GM21367 (cell line): ENCODE measurements at regions not wholly inside any gene's neighbourhood (a gene's known extent, or its start where the extent isn't known, plus 50 kb on each side); places are given as distances from the start of the nearest gene placed in this dataset.

ENCODE experiments used
- ATAC-seq: cut with Tn5 transposase; IDR thresholded peaks from one replicate; pipeline ENCODE4 v1.9.1; 2021; ENCODE audit not compliant: unreplicated experiment

DNA sequence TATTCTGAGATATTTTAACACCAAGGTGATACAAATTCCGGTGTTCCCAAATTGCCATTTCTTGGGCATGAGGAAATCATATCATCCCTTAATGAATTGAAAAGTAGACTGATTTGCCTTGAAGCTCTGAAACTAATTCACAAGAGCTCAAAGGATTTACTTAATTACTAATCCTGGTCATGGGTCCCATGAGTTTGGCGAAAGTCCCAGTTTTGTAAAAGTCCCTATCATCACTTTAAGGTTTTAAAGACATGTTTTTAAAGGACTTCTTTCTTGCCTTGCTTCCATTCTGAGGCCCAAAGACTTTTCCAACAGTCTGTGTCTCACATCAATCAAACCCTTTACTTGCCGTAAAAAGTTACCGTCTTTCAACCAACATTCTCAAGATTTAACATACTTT, 377.9 kb downstream of the DNAJB9 start:
- no peak for ATAC-seq

DNA sequence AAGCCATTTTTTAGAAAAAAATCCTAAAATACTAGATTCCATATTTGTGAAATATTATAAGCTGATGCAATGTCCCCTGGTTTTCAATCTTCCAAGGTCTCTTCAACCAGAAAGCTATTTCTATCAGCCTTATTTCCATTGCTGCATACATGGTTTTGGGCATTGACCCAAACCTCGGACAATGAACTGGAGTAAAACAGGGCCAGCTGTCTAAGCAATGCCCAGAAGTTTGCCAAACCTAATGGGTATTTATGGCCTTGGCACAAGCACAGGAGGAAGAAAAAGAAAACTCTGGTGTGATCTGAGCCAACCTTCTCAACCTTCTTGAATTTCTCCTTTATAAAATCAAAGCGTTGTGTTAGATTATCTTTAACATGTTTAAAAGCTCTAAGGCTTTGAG, 402.3 kb downstream of the DNAJB9 start:
- ATAC-seq, result no peak

DNA sequence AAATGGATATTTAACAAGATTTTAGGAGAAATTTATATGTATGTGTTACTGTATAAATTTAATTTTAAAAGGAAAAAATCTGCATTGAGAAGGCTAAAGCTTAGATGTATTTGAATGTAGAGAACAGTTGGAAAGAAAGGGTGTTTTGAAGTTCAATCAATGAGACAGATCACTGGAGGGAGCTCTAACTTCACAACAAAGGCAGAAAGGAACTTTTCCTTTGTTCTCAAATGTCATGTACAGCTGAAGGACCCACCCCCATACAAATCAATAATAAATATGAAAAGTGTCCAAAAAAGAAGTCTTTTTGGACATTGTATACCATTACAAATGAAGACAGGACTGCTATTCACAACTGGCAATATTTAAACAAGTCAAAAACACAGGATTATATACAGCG, 403.4 kb downstream of the DNAJB9 start:
- no peak for ATAC-seq

DNA sequence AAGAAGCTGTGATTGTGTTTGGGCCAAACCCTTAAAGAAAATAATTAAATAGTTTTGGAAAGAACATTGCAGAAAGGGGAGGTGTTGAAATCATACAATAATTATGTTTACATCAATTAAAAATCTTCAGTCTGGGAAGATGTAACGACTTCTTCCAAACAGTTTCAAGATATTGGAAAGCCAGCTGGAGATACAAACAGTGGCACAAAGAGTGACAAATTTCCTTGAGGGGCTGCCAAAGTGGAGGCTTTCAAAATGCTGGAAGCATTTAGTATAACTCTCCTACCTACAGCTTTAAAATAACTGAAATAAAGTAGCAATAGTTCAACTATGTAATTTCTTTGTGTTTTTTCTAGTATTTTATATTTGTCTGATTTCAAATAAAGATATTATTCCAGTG, 405.0 kb downstream of the DNAJB9 start:
- ATAC-seq, result no peak

DNA sequence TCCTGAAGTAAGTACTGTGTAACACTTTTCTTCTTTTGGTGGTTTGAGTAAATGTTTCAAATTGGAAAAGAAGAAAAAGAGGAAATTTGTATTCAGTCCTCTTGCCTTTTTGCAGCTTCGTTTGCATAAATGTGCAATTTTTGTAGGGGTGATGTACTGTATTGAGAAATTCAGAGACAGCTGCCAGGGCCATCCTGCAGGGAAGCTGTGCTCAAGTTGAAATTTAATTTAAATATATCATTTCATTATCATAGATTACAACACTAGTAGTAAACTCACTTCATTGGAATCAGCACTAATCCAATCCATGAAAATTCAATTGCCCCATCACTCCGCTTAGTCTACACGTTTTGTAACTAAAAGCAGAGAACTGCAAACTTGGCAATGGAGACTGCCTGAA, 415.4 kb downstream of the DNAJB9 start:
- no peak for ATAC-seq

DNA sequence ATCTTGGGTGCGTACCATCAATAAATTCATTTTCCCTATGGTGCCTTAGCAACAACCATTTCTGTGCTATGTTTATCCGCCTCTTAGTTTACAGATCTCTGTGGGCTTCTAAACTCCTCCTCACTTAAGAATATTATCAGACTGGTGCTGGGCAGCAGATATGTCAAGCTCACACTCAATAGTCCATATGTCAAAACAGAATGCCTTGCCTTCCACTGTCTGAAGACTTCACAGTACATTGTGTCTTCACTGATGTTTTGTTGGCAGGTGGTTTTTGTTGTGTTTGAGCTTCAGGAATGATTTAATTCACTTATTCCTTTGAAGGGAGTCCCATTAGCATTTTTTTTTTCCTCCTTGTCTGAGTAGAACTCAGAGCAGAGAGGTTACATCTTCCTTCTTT, 419.6 kb downstream of the DNAJB9 start:
- ATAC-seq, result no peak

DNA sequence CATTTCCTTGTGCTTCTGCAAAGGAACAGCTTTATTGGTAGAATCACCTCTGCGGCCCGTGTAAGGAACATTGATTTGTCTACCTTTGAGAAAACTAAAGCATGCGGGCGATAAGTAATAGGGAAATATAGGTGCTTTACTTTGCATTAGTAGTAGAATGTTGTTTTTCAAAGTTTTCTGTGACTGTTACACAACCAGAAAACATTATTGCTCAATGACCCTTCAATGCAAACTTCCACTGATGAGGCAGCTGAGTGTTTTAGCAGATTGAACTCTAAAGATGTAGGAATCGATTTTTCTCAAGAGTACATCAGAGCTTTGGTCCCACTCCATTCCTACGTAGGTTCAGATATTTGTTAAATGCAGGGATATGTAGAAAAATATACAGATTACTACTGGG, 427.8 kb downstream of the DNAJB9 start:
- ATAC-seq, result no peak

DNA sequence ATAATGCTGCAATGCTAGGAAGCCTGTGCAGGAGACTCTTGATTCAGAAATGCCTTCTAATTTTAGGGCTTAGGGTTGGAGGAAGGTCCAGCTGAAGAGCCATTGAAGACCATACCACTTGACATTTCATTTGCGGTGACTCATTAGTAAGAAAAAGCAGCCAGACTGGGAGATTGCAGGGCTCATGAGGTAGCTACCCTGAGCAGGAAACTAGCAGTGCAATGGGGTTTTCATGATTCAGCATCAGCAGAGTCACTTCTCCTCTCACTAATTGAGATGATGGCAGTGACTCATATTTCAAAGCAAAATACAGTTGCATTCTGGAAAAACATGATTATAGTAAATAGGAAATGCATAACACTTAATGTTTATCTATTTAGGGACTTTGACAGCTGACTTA, 434.1 kb downstream of the DNAJB9 start:
- no peak for ATAC-seq

DNA sequence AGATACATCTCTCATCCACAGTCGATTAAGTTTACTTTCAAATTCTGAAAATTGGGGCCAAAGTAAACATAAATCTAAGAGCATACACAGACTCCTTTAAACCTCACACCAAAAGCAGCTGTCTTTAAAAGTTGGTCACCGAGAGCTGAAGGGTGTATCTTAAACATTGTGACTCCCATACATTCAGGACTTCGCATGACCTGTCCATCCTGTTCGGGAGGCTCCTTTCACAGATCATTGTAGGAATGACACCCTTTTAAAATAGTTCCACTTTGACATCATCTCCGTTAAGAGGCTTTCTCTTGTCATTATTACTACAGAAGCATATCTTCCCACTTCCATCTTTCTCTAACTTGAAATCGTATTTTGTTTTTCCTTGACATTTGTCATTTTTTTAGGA, 440.0 kb downstream of the DNAJB9 start:
- no peak for ATAC-seq

DNA sequence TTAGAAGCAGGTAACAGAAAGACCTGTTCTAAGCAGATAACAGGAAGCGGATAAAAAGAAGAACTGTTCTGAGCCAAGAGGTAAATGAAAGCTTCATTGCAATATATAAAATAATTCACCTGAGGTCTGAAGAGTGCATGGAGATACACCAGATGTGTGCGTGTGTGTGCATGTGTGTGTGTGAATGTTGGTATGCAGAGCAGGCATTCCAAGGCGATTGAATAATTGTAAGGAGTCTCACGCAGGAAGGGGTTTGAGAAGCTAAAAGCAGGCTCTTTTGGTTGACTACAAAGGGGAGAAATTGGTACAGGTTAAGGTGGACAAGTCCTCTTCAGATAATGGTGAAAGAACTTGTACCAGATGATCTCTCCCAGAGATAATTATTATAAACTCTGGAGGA, 450.6 kb downstream of the DNAJB9 start:
- no peak for ATAC-seq

DNA sequence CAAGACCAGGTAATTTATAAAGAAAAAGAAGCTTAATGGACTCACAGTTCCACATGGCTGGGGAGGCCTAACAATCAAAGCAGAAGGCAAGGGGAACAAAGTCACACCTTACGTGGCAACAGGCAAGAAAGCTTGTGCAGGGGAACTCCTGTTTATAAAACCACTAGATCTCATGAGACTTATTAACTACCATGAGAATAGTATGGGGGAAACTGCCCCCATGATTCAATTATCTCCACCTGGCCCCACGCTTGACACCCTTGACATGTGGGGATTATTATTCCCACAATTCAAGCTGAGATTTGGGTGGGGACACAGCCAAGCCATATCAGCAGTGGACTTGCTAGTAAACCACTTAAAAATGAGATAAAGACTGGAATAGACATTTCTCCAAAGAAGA, 451.7 kb downstream of the DNAJB9 start:
- no peak for ATAC-seq

DNA sequence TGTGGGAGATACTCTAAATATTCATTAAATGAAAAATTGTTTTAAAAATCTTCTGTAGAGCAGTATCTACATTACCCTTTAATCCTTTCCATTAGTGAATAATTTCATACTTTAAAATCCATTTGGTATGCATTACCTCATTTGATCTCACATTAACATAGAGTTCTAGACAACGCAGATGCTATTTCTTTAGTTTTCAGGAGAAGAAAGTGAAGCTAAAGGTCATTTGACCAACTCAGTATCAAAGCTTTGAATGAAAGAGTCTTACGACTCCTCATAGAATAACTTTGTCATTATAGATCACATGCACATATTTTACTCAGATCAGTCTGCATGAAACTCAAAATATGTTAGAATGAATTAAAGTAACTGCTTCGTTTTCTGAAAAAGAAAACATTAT, 460.2 kb downstream of the DNAJB9 start:
- ATAC-seq, result no peak

DNA sequence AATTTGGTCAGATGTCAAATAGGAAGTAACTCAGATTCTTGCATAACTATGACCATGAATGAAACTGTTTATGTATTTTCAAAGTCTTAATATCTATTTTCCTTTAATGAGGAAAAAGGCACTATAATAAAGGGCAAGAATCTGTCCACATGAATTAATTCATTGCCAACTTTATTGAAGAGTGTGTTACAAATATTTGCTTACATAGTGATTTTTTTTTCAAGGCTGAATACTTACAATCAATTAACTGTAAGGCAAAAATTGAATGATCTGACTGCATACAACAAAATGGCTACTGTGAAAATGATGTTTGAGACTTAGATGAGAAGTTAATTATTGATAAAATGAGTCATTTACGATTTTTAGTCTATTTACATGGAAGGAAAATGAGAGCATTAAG, 475.0 kb downstream of the DNAJB9 start:
- no peak for ATAC-seq

DNA sequence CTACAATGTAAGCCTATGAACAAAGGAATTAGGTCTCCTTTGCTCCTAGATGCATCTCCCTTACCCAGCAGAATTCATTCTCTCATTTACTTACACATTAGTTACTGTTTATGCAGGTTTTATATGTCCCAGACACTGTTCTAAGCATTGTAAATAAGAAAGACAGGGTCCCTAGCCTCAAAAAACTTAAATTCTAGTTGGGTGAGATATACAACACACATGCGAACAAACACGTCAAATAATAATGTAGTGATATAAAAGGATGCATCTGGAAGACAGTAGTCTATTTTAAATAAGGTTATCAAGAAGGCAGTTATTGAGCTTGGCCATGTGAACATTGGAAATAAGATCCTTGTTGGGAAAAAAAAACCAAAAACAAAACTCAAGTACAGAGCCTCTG, 479.7 kb downstream of the DNAJB9 start:
- ATAC-seq, result no peak

DNA sequence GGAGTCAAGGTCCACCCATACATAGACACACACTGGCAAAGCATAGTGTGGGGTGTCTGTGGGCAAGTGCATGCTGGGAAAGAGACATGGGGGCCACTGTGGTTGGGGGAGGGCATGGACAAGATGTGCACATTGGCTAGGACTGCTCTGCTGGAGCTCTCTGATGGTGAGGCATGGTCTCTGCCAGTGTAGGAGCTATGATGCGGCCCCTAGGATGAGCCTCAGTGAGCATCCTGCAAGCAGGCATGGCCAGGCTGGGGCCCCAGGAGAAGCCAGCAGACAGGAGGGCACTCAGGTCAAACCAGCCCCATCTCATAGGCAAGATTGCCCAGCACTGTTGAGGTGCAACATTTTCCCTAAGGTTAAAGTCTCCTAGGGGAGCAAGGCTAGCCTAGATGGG, 489.4 kb downstream of the DNAJB9 start:
- ATAC-seq, result no peak

DNA sequence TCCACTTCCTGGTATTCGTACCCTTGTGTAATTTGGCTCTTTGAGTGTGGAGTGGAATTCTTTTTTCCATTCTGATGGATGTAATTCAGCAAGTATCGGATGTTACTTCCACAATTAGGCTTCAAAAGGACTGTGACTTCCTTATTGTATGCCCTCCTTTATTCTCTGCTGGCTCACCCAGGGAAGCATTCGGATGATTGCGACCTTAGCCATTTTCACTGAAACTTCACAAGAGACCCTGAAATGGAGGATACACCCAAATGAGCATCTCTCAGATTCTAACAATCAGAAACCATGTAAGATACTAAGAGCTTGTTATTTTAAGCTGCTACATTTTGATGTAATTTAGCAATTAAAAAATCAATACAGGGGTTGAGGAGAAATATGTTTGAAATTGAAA, 493.1 kb downstream of the DNAJB9 start:
- no peak for ATAC-seq

DNA sequence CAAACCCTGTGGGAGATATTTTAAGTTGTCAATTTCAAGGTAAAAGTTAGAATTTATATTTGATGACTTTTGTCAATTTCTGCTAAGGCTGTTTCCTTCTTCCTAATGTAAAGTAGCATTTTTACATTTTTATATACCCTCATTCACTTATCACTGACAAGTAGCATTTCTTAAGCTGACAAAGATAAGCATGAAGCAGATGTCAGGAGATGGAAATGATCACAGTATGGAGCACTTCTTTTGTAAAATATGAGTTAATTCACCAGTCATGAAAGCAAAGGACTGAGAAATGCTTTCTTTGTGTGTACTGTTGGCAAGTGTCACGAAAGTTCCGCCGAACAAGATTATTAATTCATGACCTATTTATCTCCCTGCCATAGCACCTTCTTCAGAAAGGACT, 503.9 kb downstream of the DNAJB9 start:
- no peak for ATAC-seq

DNA sequence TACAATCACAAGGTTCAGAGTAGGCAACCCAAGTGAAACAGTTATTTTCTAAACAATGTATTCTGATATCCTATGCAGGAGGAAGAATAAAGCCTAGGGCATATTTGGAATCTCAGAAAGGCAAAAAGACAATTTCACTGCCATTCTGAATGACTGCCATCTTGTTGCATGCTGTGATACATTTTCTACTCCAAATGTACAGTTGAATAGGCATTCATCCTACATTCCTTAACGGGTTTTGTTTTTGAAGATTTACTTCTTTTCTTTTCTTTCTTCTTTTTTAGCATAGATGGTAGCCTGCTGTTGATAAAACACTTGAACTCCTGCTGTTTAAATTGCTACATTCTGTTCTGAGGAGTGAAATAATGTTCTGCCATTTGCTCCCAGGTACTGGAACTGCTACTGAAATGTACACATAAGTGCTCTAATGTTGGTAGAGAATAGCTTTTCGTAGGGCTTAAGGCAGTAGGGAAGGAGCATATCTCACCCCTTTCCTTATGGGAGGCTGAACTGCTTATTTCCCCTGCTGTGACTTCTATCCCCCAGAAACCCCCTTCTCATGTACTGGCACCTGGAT, 506.8 kb downstream of the DNAJB9 start:
- no peak for ATAC-seq

DNA sequence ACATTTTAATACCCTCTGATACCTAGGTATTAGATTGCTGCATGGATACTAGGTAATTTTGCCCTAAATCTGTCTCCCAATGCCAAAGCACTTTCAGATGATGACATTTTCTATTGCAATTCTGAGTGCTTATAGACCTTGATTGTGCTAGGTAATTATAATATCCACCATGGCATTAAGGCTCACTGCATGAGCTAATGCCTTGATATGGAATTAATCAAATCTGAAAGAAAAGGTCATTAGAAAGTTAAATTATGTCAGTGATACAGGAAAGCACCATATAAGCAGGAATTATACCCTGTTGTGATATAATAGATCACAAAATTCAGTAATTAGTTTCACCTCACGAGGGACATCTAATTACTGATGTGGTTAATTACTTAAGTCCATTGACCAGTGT, 521.4 kb downstream of the DNAJB9 start:
- no peak for ATAC-seq

DNA sequence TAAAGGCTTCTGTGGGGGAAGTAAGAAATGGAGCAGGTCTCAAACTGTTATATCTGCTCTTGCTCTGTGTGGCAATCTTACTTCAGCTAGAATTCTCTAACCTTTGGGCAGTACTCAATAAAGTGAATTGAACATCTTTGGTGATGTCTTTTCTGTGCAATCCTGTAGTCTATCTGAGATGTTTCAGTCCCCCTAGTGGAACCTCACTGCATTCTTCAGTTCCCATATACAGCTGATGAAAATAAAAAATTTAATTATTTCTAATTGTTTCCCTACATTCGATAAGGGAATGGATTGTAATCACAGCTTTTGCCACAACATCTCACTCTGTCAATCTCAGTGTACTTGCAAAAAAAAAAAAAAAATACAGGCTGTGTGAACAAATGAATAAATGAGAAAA, 522.6 kb downstream of the DNAJB9 start:
- no peak for ATAC-seq

DNA sequence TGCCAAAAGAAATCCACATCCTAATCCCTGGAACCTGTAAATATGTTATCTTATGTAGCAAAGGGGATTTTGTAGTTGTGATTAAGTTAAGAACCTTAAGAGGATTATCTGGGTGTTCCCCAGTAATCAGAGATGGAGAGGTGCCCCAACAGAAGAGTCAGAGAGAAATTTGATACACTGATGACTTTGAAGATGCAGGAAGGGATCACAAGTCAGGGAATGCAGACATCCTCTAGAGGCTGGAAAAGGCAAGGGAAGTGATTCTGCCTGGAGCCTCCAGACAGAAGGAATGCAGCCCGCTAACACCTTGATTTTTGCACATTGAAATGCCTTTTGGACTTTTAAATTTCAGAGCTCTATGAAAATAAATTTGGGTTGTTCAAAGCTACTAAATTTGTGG, 531.7 kb downstream of the DNAJB9 start:
- no peak for ATAC-seq

DNA sequence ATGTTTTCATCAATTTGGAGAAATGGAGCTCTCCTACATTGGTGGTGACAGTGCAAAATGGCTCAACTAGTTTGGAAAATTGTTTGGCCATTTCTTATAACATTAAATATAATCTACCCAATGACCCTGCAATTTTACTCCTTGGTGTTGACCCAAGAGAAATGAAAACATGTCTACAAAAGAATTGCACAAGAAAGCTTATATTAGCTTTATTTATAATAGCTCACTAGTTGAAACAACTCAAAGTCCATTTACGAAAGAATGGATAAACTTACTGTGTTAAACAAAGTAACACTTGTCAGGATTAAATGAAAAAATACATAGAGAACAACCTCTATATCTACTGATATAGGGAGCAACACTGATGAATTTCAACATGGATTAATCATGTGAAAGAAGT, 539.9 kb downstream of the DNAJB9 start:
- no peak for ATAC-seq

DNA sequence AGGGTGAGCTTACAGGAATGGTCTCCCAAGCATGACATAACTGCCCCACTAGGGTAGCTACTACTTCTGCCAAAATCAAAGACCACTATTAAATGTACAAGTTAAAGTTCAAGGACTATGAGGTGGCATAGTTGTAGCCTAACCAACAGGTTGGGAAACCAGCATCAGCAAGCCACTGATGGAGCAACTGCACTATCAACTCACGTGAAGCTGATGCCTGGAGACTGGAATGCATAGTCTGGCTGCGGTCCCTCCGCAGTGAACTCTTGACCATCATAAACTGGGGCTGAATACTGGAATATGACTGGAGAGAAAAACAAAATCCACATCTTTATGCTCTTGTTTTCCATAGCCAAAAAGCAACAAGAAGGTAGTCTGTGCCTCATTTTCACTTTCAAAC, 541.4 kb downstream of the DNAJB9 start:
- ATAC-seq, result no peak
